ENCODE measurements at regions not wholly inside any gene's neighbourhood (a gene's known extent, or its start where the extent isn't known, plus 50 kb on each side); places are given as distances from the start of the nearest gene placed in this dataset.

DNA sequence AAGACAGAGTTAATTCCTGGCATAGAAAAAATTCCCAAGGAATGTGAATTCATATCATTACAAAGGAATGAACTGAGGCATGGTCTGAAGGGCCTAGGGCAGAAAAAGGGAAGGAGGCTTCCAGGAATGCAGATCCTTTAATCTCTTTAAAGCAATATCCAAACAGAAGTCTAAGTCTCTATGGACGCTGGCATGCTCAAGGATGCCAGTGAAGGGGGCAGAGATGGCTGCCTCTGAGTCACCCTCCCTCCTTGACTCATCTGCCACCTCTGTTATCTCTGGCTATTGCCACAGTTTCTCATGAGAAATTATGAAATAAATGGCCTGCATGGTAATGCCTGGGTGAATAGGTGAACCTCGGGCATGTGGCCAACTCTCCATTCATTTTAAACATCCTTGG, 96.3 kb upstream of the BCL6 start:
- TF ChIP-seq POLR2A (IDR thresholded peaks at IDR 0.05) (no peak), EP300 (IDR thresholded peaks at IDR 0.05) (no peak)
